ENCODE measurements at regions not wholly inside any gene's neighbourhood (a gene's known extent, or its start where the extent isn't known, plus 50 kb on each side); places are given as distances from the start of the nearest gene placed in this dataset.

GRCh38 chr13:105904034-105904742 is 631.3 kb downstream of the EFNB2 start:
- no peak for TF ChIP-seq GATA3 (IDR thresholded peaks at IDR 0.05; ENCODE audit: low read depth, low read length)
- no peak for TF ChIP-seq GATA2 (IDR thresholded peaks at IDR 0.05; ENCODE audit: low read depth, low read length)

GRCh38 chr13:105902396-105902795 is 633.1 kb downstream of the EFNB2 start:
- TF ChIP-seq GATA2 (IDR thresholded peaks at IDR 0.05; ENCODE audit: low read depth, low read length) (no peak), GATA3 (IDR thresholded peaks at IDR 0.05; ENCODE audit: low read depth, low read length) (no peak)

GRCh38 chr13:105897575-105897974 is 637.9 kb downstream of the EFNB2 start:
- TF ChIP-seq GATA2 (IDR thresholded peaks at IDR 0.05; ENCODE audit: low read depth, low read length) = no peak
- no peak for TF ChIP-seq GATA3 (IDR thresholded peaks at IDR 0.05; ENCODE audit: low read depth, low read length)

- TF ChIP-seq GATA3 (IDR thresholded peaks at IDR 0.05; ENCODE audit: low read depth, low read length) (no peak), GATA2 (IDR thresholded peaks at IDR 0.05; ENCODE audit: low read depth, low read length) (no peak)
Measured at GRCh38 chr13:105894697-105895096, 640.8 kb downstream of the EFNB2 start.

GRCh38 chr13:105890509-105890908 is 645.0 kb downstream of the EFNB2 start:
- TF ChIP-seq GATA2 (IDR thresholded peaks at IDR 0.05; ENCODE audit: low read depth, low read length) (no peak), GATA3 (IDR thresholded peaks at IDR 0.05; ENCODE audit: low read depth, low read length) (no peak)

GRCh38 chr13:105878119-105878700 is 657.3 kb downstream of the EFNB2 start:
- TF ChIP-seq GATA3 (IDR thresholded peaks at IDR 0.05; ENCODE audit: low read depth, low read length) (no peak), GATA2 (IDR thresholded peaks at IDR 0.05; ENCODE audit: low read depth, low read length) (no peak)

- TF ChIP-seq GATA2 (IDR thresholded peaks at IDR 0.05; ENCODE audit: low read depth, low read length) (no peak), GATA3 (IDR thresholded peaks at IDR 0.05; ENCODE audit: low read depth, low read length) (no peak)
Measured at GRCh38 chr13:105874814-105875213, 660.6 kb downstream of the EFNB2 start.

GRCh38 chr13:105871768-105872167 is 663.7 kb downstream of the EFNB2 start:
- TF ChIP-seq GATA3 (IDR thresholded peaks at IDR 0.05; ENCODE audit: low read depth, low read length) (no peak), GATA2 (IDR thresholded peaks at IDR 0.05; ENCODE audit: low read depth, low read length) (no peak)

GRCh38 chr13:105871326-105871725 is 664.1 kb downstream of the EFNB2 start:
- TF ChIP-seq GATA3 (IDR thresholded peaks at IDR 0.05; ENCODE audit: low read depth, low read length) (no peak), GATA2 (IDR thresholded peaks at IDR 0.05; ENCODE audit: low read depth, low read length) (no peak)

- no peak for TF ChIP-seq GATA2 (IDR thresholded peaks at IDR 0.05; ENCODE audit: low read depth, low read length)
- TF ChIP-seq GATA3 (IDR thresholded peaks at IDR 0.05; ENCODE audit: low read depth, low read length) = no peak
Measured at GRCh38 chr13:105863300-105863920, 672.1 kb downstream of the EFNB2 start.

- no peak for TF ChIP-seq GATA2 (IDR thresholded peaks at IDR 0.05; ENCODE audit: low read depth, low read length)
Measured at GRCh38 chr13:105848494-105848893, 687.0 kb downstream of the EFNB2 start.

- TF ChIP-seq GATA3 (IDR thresholded peaks at IDR 0.05; ENCODE audit: low read depth, low read length) = no peak
- peak; percentile 55 for TF ChIP-seq GATA2 (IDR thresholded peaks at IDR 0.05; ENCODE audit: low read depth, low read length)
Measured at GRCh38 chr13:105847527-105848291, 687.8 kb downstream of the EFNB2 start.

GRCh38 chr13:105846923-105847322 is 688.5 kb downstream of the EFNB2 start:
- TF ChIP-seq GATA2 (IDR thresholded peaks at IDR 0.05; ENCODE audit: low read depth, low read length) (no peak), GATA3 (IDR thresholded peaks at IDR 0.05; ENCODE audit: low read depth, low read length) (no peak)

GRCh38 chr13:105841286-105841685 is 694.2 kb downstream of the EFNB2 start:
- TF ChIP-seq GATA3 (IDR thresholded peaks at IDR 0.05; ENCODE audit: low read depth, low read length) = no peak
- no peak for TF ChIP-seq GATA2 (IDR thresholded peaks at IDR 0.05; ENCODE audit: low read depth, low read length)

Data from SH-SY5Y (cell line).